GM18867 (cell line): ENCODE measurements at regions not wholly inside any gene's neighbourhood (a gene's known extent, or its start where the extent isn't known, plus 50 kb on each side); places are given as distances from the start of the nearest gene placed in this dataset.

ENCODE experiments used
- ATAC-seq: cut with Tn5 transposase; IDR thresholded peaks from one replicate; pipeline ENCODE4 v1.9.1; 2021; ENCODE audit warnings: mild to moderate bottlenecking, moderate library complexity; ENCODE audit not compliant: unreplicated experiment

- no peak for ATAC-seq
Observed at GRCh38 chr11:43545610-43546009, 134.9 kb upstream of the HSD17B12 start.

- no peak for ATAC-seq
Observed at GRCh38 chr11:43546561-43547429, 133.7 kb upstream of the HSD17B12 start.

GRCh38 chr11:43547430-43547831 lies 133.1 kb upstream of the HSD17B12 start:
- no peak for ATAC-seq

DNA sequence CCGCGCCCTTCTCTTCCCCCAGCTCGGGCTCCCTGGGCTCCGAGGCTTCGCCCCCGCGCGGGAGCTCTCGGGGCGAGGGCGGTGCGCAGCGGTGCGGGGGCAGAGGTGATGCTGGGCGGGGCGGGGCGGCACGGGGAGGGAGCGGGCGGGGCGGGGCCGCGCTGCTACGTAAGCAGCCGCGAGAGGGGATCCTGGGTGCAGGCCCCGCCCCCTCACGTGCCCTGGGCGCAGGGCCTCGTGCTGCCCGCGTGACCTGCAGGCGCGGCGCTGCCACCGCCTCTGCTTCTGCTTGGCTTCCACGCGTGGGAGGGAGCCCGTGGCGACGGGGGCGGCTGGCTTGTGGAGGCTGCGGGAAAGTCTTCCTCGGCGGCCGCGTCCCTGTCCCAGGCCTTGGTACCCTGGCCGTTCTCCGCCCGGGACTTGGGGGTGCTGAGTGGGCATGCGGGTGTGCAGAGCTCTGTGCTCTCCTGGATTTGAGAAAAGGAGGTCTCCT lies 132.6 kb upstream of the HSD17B12 start:
- ATAC-seq: no peak

DNA sequence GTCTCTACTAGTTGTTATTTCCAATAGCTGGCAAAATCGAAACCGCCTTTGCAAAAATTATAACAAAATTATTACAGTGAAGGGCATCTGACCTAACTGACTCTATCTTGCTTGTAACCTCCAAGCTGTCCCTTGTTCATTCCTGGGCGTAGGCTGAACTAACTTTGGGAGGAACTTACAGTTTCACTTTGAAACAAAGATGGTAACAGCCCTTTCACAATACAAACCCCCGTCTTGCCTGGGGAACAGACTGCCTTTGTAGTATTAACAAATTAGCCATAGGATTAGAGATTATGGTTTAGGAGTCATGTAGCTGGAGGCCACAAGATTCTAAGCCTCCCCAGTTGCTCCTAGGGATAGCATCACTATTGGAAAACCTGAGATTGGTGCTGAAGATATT lies 131.6 kb upstream of the HSD17B12 start:
- no peak for ATAC-seq

DNA sequence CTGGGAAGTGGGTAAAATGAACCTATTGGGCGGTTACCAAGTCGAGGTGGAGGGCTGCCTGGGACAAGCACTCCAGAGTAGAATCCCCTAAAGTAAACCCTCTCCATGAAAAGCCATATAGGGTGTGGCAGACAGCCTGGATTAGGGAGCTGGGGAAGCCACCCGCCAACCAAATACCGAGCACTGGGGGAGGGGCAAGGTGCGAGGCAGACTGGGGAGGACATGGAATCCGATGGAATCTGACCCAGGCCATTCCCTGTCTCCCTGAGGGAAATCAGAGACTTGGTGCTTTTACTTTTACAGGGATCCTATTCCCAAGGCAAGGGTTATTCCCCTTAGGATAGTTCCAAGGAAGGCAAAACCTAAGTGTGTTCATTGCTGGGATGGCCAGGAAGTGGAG lies 130.9 kb upstream of the HSD17B12 start:
- no peak for ATAC-seq

GRCh38 chr11:43550714-43551113 lies 129.8 kb upstream of the HSD17B12 start:
- no peak for ATAC-seq

- ATAC-seq: peak; percentile 7
Observed at GRCh38 chr11:43554148-43554473, 126.4 kb upstream of the HSD17B12 start.

- no peak for ATAC-seq
Observed at GRCh38 chr11:43555186-43555585, 125.4 kb upstream of the HSD17B12 start.

GRCh38 chr11:43555816-43556611 lies 124.5 kb upstream of the HSD17B12 start:
- no peak for ATAC-seq

DNA sequence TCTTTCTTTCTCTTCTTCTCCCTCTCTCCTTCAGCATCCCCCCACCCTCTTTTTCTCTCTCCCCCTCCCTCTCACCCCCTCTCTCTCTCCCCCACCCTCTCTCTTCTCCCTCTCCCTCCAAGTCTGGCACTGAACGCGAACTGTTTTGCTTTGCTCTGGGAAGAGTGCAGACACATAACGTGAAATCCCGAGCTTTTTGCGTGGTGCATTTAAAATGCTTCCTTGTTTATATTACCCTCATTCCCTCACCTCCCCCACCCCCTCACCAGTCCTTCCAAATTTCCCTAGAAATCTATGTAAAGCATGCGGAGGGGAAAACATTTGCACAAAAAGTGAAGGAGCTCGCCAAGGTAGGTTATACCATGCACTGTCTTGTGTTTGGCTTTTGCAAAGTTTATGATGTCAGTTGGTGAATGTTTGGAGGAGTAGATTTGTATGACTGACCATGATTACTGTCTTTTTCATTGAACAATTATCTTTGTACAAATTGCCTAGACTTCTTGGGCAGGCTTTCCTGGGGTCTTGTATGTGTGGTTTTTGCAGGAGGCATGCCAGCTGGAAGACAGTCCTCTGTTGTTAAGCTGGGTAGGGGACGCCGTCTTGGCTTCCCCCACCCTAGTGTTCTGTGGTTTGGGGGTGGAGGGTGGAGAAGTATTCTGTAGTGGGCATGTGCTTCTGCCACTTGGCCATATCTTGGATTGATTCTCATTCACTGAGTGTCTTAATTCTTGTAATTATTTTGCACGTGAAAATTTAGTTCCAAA lies 123.7 kb upstream of the HSD17B12 start:
- ATAC-seq: no peak

GRCh38 chr11:43557553-43558110 lies 122.9 kb upstream of the HSD17B12 start:
- ATAC-seq: no peak

DNA sequence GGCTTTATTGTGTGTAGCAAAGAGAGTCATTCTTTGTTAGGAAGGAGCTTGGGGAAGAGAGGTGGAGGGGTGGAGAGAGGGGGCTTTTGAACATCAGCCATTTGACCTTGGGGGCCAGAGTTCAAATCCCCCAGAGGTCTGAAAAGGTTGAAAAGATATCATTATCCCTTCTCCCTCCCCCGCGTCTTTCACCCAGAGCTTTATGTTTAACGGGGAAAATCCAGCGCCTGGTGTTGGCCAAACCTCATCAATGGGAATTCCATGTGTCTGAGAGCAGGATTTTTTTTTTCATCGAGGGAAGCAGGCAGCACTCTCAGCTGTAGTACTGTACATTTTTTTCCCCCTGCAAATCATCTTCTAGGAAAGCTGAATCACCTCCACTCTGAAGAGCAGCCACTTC lies 122.4 kb upstream of the HSD17B12 start:
- no peak for ATAC-seq

GRCh38 chr11:43558556-43559127 lies 121.9 kb upstream of the HSD17B12 start:
- ATAC-seq: no peak

DNA sequence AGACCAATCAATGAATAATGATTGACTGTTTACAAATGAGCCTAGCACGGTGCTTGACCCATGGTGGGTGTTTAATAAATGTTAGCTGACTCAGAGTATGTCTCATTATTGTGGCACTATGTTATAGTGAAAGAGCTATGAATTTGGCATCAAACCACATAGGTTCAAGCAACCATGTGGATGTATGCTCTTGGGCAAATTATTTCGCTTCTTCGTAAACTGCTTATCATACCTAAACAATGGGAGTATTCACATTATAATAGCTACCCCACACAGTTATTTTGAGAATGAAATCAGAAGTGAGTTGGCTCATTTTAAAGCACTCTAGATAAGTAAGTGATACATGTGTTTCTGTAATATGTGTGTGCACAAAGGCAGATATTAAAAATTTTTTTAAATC lies 118.7 kb upstream of the HSD17B12 start:
- no peak for ATAC-seq

- ATAC-seq: peak; percentile 77
Observed at GRCh38 chr11:43567396-43567975, 113.1 kb upstream of the HSD17B12 start.

- ATAC-seq: no peak
Observed at GRCh38 chr11:43573233-43573632, 107.3 kb upstream of the HSD17B12 start.

DNA sequence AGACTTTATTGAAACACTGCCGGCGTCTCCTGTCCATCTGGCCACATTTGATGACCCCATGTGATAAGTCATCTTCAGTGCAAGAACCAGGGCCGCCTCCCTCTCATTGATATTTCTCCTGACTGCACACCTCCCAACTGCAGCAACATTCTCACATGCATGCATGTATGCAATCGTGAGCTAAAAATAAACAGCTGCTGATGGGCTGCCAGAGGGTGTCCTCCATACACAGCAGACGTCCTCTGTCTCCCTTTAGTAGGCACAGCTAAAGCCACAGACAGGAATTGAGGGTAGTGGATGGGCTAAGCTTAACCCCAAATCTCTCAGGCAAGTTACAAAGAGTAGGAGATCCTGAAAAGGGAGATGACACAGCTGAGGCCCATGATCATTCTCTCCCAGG lies 106.7 kb upstream of the HSD17B12 start:
- ATAC-seq: no peak

DNA sequence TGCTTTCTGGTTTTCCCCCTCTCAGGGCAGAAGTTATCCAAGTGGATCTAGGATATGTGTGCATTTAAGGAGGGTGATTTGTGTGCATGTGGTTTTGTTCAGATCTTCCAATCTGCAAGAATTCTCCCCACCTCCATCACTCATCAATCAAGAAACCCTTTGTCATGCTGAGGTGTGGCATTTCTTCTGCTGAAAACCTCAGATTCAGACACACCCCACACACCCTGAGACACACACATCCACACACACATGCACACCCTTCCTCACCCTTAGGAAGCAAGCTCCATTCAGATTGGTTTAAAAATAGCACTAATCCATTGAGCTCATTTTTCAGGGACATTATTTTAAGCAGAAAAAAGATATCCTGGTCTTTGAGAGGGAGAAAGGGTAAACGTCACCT lies 106.1 kb upstream of the HSD17B12 start:
- ATAC-seq: no peak
